SK-N-SH treated with all-trans-retinoic acid at 6 μM for 48 hours (cell line): ENCODE measurements at regions not wholly inside any gene's neighbourhood (a gene's known extent, or its start where the extent isn't known, plus 50 kb on each side); places are given as distances from the start of the nearest gene placed in this dataset.

Experiments used
- RARB ChIP-seq: fragments of 250-450 bp; sonication (Bioruptor Pico); IDR thresholded peaks from 2 replicates; pipeline ENCODE4 v1.8.0; 2021; ENCODE audit warnings: mild to moderate bottlenecking, moderate library complexity
- TCF4 ChIP-seq: fragments of 250-450 bp; sonication (Bioruptor Pico); IDR thresholded peaks from 2 replicates; pipeline ENCODE4 v1.8.0; 2021; ENCODE audit warnings: mild to moderate bottlenecking, moderate library complexity, borderline replicate concordance
- ZFP3 ChIP-seq: fragments of 250-450 bp; sonication (Bioruptor Pico); IDR thresholded peaks from 2 replicates; pipeline ENCODE4 v1.5.0; 2020; ENCODE audit warnings: mild to moderate bottlenecking, moderate library complexity

- TF ChIP-seq TCF4 (CRISPR knock-in tag) (no peak), RARB (no peak), ZFP3 (CRISPR knock-in tag) (no peak)
These were observed 354.6 kb upstream of the RARB start for GRCh38 chr3:25073423-25073822.
